ENCODE measurements at regions not wholly inside any gene's neighbourhood (a gene's known extent, or its start where the extent isn't known, plus 50 kb on each side); places are given as distances from the start of the nearest gene placed in this dataset.

DNA sequence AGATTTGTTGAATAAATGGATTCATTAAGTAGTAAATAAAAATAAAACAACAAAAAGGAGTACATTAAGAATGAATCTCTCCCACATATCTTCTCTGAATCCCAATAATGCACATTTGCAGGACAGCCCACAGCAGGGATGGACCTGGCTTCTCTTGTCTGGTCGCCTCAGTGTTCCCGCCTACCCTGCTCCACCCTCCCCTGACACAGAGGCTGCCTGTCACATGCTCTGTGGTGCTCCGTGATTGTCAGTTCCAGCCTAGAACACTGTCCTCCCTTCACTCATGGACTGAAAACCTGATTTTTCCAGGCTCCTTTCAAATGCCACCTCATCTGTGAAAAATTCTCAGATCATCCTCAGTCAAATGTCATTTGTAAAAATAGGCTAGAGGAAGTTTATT lies 94.5 kb upstream of the GPR12 start:
- TF ChIP-seq, protein P1, sequence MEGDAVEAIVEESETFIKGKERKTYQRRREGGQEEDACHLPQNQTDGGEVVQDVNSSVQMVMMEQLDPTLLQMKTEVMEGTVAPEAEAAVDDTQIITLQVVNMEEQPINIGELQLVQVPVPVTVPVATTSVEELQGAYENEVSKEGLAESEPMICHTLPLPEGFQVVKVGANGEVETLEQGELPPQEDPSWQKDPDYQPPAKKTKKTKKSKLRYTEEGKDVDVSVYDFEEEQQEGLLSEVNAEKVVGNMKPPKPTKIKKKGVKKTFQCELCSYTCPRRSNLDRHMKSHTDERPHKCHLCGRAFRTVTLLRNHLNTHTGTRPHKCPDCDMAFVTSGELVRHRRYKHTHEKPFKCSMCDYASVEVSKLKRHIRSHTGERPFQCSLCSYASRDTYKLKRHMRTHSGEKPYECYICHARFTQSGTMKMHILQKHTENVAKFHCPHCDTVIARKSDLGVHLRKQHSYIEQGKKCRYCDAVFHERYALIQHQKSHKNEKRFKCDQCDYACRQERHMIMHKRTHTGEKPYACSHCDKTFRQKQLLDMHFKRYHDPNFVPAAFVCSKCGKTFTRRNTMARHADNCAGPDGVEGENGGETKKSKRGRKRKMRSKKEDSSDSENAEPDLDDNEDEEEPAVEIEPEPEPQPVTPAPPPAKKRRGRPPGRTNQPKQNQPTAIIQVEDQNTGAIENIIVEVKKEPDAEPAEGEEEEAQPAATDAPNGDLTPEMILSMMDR (IDR thresholded peaks at IDR 0.05), result no peak
- TF ChIP-seq POLR2A (IDR thresholded peaks at IDR 0.05) (no peak), POLR2AphosphoS5 (IDR thresholded peaks at IDR 0.05) (no peak)

Data from transverse colon (tissue), 4 donors.